ENCODE measurements at regions not wholly inside any gene's neighbourhood (a gene's known extent, or its start where the extent isn't known, plus 50 kb on each side); places are given as distances from the start of the nearest gene placed in this dataset.

GRCh38 chr5:45060724-45061123 is 252.0 kb downstream of the MRPS30 start (continued):
- TF ChIP-seq ZNF394 (tag by site-specific recombination; IDR thresholded peaks at IDR 0.05; ENCODE audit: borderline replicate concordance) (no peak), BCL6B (tag by site-specific recombination; IDR thresholded peaks at IDR 0.05) (no peak), ZNF175 (tag by site-specific recombination; IDR thresholded peaks at IDR 0.05) (no peak), ZSCAN16 (tag by site-specific recombination; IDR thresholded peaks at IDR 0.05) (no peak), ZNF157 (tag by site-specific recombination; IDR thresholded peaks at IDR 0.05) (no peak)
- TF ChIP-seq, protein P1, sequence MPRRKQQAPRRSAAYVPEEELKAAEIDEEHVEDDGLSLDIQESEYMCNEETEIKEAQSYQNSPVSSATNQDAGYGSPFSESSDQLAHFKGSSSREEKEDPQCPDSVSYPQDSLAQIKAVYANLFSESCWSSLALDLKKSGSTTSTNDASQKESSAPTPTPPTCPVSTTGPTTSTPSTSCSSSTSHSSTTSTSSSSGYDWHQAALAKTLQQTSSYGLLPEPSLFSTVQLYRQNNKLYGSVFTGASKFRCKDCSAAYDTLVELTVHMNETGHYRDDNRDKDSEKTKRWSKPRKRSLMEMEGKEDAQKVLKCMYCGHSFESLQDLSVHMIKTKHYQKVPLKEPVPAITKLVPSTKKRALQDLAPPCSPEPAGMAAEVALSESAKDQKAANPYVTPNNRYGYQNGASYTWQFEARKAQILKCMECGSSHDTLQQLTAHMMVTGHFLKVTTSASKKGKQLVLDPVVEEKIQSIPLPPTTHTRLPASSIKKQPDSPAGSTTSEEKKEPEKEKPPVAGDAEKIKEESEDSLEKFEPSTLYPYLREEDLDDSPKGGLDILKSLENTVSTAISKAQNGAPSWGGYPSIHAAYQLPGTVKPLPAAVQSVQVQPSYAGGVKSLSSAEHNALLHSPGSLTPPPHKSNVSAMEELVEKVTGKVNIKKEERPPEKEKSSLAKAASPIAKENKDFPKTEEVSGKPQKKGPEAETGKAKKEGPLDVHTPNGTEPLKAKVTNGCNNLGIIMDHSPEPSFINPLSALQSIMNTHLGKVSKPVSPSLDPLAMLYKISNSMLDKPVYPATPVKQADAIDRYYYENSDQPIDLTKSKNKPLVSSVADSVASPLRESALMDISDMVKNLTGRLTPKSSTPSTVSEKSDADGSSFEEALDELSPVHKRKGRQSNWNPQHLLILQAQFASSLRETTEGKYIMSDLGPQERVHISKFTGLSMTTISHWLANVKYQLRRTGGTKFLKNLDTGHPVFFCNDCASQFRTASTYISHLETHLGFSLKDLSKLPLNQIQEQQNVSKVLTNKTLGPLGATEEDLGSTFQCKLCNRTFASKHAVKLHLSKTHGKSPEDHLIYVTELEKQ (tag by site-specific recombination; IDR thresholded peaks at IDR 0.05; ENCODE audit: borderline replicate concordance): no peak

- Histone ChIP-seq H3K4me3 (ENCODE audit: low read depth, low read length) (no peak overlapping the region), H3K27ac (ENCODE audit: extremely low read depth, low read depth, low read length) (no peak overlapping the region), H3K4me1 (ENCODE audit: control insufficient read depth, insufficient read depth, low read length) (no peaks in the 10 kb centered on the region), H3K9me3 (ENCODE audit: control insufficient read depth, insufficient read depth, low read depth, low read length) (no peaks in the 10 kb centered on the region; the same call in 1 of the 2 replicates), H3K36me3 (ENCODE audit: control insufficient read depth in 2 of 2, insufficient read depth in 1 of 2, low read length in 2 of 2) (no peaks in the 10 kb centered on the region)
- CTCF ChIA-PET: interaction anchor here (1.7 kb wide), 1 partner anchor 23 kb away, joined by 3 read pairs; no protein-coding TSS in a partner anchor
- TF ChIP-seq ZNF157 (tag by site-specific recombination; IDR thresholded peaks at IDR 0.05) (no peak), ZNF571 (tag by site-specific recombination; IDR thresholded peaks at IDR 0.05) (no peak), ZNF354C (tag by site-specific recombination; IDR thresholded peaks at IDR 0.05; ENCODE audit: borderline replicate concordance, low read depth) (no peak), MZF1 (tag by site-specific recombination; IDR thresholded peaks at IDR 0.05; ENCODE audit: borderline replicate concordance) (no peak), REST (tag by site-specific recombination; IDR thresholded peaks at IDR 0.05) (no peak), ZNF426 (tag by site-specific recombination; IDR thresholded peaks at IDR 0.05) (no peak), GFI1B (tag by site-specific recombination; IDR thresholded peaks at IDR 0.05) (no peak), ZNF2 (tag by site-specific recombination; IDR thresholded peaks at IDR 0.05) (no peak), ZNF211 (tag by site-specific recombination; IDR thresholded peaks at IDR 0.05; ENCODE audit: low read depth) (no peak), ZNF121 (tag by site-specific recombination; IDR thresholded peaks at IDR 0.05) (no peak), GLI2 (tag by site-specific recombination; IDR thresholded peaks at IDR 0.05; ENCODE audit: borderline replicate concordance, low read depth) (no peak), ZNF776 (tag by site-specific recombination; IDR thresholded peaks at IDR 0.05; ENCODE audit: borderline replicate concordance) (no peak), ZNF514 (tag by site-specific recombination; IDR thresholded peaks at IDR 0.05) (no peak)
- POLR2A ChIA-PET: no interaction called here
Observed at GRCh38 chr5:45062044-45062443, 253.3 kb downstream of the MRPS30 start.

Measured in HEK293 (cell line).